ENCODE measurements at regions not wholly inside any gene's neighbourhood (a gene's known extent, or its start where the extent isn't known, plus 50 kb on each side); places are given as distances from the start of the nearest gene placed in this dataset.

DNA sequence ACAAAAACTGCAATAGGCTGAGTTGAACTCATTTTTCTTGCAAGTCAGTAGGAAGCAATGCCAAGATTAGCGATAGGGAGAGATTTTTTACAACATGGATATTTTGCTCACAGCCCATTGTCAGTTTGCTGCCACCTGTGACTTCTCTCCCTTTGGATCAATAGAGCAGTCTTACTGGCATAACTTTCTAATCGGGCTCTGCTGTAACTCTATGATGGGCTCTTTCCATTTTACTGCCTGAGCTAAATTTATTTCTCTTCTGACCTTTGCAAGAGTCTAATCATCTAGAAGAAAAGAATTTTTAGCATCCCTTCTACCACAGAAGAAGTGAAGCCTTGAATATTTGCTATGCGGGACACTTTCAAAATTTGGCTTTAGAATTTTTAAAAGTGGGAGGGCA, 53.6 kb upstream of the SGCD start:
- TF ChIP-seq RORB (CRISPR knock-in tag; IDR thresholded peaks at IDR 0.05) = no peak
- no peak for TF ChIP-seq MAX (CRISPR knock-in tag; IDR thresholded peaks at IDR 0.05)
- TF ChIP-seq, protein P1, sequence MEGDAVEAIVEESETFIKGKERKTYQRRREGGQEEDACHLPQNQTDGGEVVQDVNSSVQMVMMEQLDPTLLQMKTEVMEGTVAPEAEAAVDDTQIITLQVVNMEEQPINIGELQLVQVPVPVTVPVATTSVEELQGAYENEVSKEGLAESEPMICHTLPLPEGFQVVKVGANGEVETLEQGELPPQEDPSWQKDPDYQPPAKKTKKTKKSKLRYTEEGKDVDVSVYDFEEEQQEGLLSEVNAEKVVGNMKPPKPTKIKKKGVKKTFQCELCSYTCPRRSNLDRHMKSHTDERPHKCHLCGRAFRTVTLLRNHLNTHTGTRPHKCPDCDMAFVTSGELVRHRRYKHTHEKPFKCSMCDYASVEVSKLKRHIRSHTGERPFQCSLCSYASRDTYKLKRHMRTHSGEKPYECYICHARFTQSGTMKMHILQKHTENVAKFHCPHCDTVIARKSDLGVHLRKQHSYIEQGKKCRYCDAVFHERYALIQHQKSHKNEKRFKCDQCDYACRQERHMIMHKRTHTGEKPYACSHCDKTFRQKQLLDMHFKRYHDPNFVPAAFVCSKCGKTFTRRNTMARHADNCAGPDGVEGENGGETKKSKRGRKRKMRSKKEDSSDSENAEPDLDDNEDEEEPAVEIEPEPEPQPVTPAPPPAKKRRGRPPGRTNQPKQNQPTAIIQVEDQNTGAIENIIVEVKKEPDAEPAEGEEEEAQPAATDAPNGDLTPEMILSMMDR (IDR thresholded peaks at IDR 0.05) = no peak
- no peak for TF ChIP-seq NR1H2 (CRISPR knock-in tag; IDR thresholded peaks at IDR 0.05)
- TF ChIP-seq, protein P2, sequence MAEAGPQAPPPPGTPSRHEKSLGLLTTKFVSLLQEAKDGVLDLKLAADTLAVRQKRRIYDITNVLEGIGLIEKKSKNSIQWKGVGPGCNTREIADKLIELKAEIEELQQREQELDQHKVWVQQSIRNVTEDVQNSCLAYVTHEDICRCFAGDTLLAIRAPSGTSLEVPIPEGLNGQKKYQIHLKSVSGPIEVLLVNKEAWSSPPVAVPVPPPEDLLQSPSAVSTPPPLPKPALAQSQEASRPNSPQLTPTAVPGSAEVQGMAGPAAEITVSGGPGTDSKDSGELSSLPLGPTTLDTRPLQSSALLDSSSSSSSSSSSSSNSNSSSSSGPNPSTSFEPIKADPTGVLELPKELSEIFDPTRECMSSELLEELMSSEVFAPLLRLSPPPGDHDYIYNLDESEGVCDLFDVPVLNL (CRISPR knock-in tag; IDR thresholded peaks at IDR 0.05; ENCODE audit: borderline replicate concordance, low read depth) = no peak
- TF ChIP-seq, protein P3, sequence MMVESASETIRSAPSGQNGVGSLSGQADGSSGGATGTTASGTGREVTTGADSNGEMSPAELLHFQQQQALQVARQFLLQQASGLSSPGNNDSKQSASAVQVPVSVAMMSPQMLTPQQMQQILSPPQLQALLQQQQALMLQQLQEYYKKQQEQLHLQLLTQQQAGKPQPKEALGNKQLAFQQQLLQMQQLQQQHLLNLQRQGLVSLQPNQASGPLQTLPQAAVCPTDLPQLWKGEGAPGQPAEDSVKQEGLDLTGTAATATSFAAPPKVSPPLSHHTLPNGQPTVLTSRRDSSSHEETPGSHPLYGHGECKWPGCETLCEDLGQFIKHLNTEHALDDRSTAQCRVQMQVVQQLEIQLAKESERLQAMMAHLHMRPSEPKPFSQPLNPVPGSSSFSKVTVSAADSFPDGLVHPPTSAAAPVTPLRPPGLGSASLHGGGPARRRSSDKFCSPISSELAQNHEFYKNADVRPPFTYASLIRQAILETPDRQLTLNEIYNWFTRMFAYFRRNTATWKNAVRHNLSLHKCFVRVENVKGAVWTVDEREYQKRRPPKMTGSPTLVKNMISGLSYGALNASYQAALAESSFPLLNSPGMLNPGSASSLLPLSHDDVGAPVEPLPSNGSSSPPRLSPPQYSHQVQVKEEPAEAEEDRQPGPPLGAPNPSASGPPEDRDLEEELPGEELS (CRISPR knock-in tag; IDR thresholded peaks at IDR 0.05) = no peak
- TF ChIP-seq FOXK1 (CRISPR knock-in tag; IDR thresholded peaks at IDR 0.05) = no peak
- no peak for TF ChIP-seq ZNF423 (CRISPR knock-in tag; IDR thresholded peaks at IDR 0.05)
- no peak for TF ChIP-seq ZNF671 (CRISPR knock-in tag; IDR thresholded peaks at IDR 0.05)
- TF ChIP-seq ZNF121 (CRISPR knock-in tag; IDR thresholded peaks at IDR 0.05) = no peak
- TF ChIP-seq, protein P4, sequence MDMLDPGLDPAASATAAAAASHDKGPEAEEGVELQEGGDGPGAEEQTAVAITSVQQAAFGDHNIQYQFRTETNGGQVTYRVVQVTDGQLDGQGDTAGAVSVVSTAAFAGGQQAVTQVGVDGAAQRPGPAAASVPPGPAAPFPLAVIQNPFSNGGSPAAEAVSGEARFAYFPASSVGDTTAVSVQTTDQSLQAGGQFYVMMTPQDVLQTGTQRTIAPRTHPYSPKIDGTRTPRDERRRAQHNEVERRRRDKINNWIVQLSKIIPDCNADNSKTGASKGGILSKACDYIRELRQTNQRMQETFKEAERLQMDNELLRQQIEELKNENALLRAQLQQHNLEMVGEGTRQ (CRISPR knock-in tag; IDR thresholded peaks at IDR 0.05) = no peak
- no peak for TF ChIP-seq ETV6 (CRISPR knock-in tag; IDR thresholded peaks at IDR 0.05)
